ENCODE measurements at regions not wholly inside any gene's neighbourhood (a gene's known extent, or its start where the extent isn't known, plus 50 kb on each side); places are given as distances from the start of the nearest gene placed in this dataset.

GRCh38 chr2:5982903-5983265 is 290.7 kb downstream of the SOX11 start:
- Mint-ChIP-seq H3K4me1 (ENCODE audit: unreplicated experiment) (peaks cover 5% of the 10 kb centered on the region), H3K9me3 (ENCODE audit: unreplicated experiment) (no peaks in the 10 kb centered on the region), H3K27me3 (ENCODE audit: unreplicated experiment) (peaks cover 13% of the 10 kb centered on the region), H3K27ac (ENCODE audit: unreplicated experiment) (no peak overlapping the region), H3K4me3 (ENCODE audit: unreplicated experiment) (no peak overlapping the region), H3K36me3 (ENCODE audit: unreplicated experiment) (no peaks in the 10 kb centered on the region)
- DNase-seq (ENCODE audit: extremely low spot score, unreplicated experiment) = no peak
- TF ChIP-seq CTCF (IDR thresholded peaks at IDR 0.05) = no peak

- no peak overlapping the region for H3K4me3 Mint-ChIP-seq (ENCODE audit: unreplicated experiment)
Measured at GRCh38 chr2:5983511-5984272, 291.5 kb downstream of the SOX11 start.

GRCh38 chr2:5984273-5984655 is 292.1 kb downstream of the SOX11 start:
- Mint-ChIP-seq H3K4me1 (ENCODE audit: unreplicated experiment) (peaks cover 5% of the 10 kb centered on the region), H3K27me3 (ENCODE audit: unreplicated experiment) (peaks cover 13% of the 10 kb centered on the region), H3K9me3 (ENCODE audit: unreplicated experiment) (no peaks in the 10 kb centered on the region), H3K27ac (ENCODE audit: unreplicated experiment) (no peak overlapping the region), H3K4me3 (ENCODE audit: unreplicated experiment) (no peak overlapping the region), H3K36me3 (ENCODE audit: unreplicated experiment) (no peaks in the 10 kb centered on the region)
- DNase-seq (ENCODE audit: extremely low spot score, unreplicated experiment) = no peak
- TF ChIP-seq CTCF (IDR thresholded peaks at IDR 0.05) = no peak

More at GRCh38 chr2:5983511-5984272, 291.5 kb downstream of the SOX11 start:
- Mint-ChIP-seq H3K4me1 (ENCODE audit: unreplicated experiment) (peaks cover 5% of the 10 kb centered on the region), H3K9me3 (ENCODE audit: unreplicated experiment) (no peaks in the 10 kb centered on the region), H3K27ac (ENCODE audit: unreplicated experiment) (no peak overlapping the region), H3K36me3 (ENCODE audit: unreplicated experiment) (no peaks in the 10 kb centered on the region), H3K27me3 (ENCODE audit: unreplicated experiment) (peaks cover 13% of the 10 kb centered on the region)
- no peak for DNase-seq (ENCODE audit: extremely low spot score, unreplicated experiment)
- TF ChIP-seq CTCF (IDR thresholded peaks at IDR 0.05) = no peak

GRCh38 chr2:5984946-5985345 is 292.8 kb downstream of the SOX11 start:
- TF ChIP-seq CTCF (IDR thresholded peaks at IDR 0.05) = no peak
- Mint-ChIP-seq H3K36me3 (ENCODE audit: unreplicated experiment) (no peaks in the 10 kb centered on the region), H3K27me3 (ENCODE audit: unreplicated experiment) (peaks cover 13% of the 10 kb centered on the region), H3K9me3 (ENCODE audit: unreplicated experiment) (no peaks in the 10 kb centered on the region), H3K4me1 (ENCODE audit: unreplicated experiment) (peaks cover 5% of the 10 kb centered on the region), H3K27ac (ENCODE audit: unreplicated experiment) (no peak overlapping the region), H3K4me3 (ENCODE audit: unreplicated experiment) (no peak overlapping the region)
- DNase-seq (ENCODE audit: extremely low spot score, unreplicated experiment) = no peak

- Mint-ChIP-seq H3K4me1 (ENCODE audit: unreplicated experiment) (peaks cover 5% of the 10 kb centered on the region), H3K27ac (ENCODE audit: unreplicated experiment) (no peak overlapping the region), H3K36me3 (ENCODE audit: unreplicated experiment) (no peaks in the 10 kb centered on the region), H3K27me3 (ENCODE audit: unreplicated experiment) (peaks cover 13% of the 10 kb centered on the region), H3K4me3 (ENCODE audit: unreplicated experiment) (no peak overlapping the region), H3K9me3 (ENCODE audit: unreplicated experiment) (no peaks in the 10 kb centered on the region)
- no peak for DNase-seq (ENCODE audit: extremely low spot score, unreplicated experiment)
- TF ChIP-seq CTCF (IDR thresholded peaks at IDR 0.05) = no peak
Measured at GRCh38 chr2:5985536-5986385, 293.6 kb downstream of the SOX11 start.

All from osteocyte (in vitro differentiated cells).